Heart left ventricle (tissue), 13 donors: ENCODE measurements at regions not wholly inside any gene's neighbourhood (a gene's known extent, or its start where the extent isn't known, plus 50 kb on each side); places are given as distances from the start of the nearest gene placed in this dataset.

Experiments
- POLR2A ChIP-seq, 2 donors: fragments of 450-650 bp; IDR thresholded peaks; one replicate each; pipeline ENCODE4 v1.6.1; 2017; ENCODE audit warnings: antibody characterized with exemption in 2 of 2, mild to moderate bottlenecking in 2 of 2, moderate library complexity in 2 of 2
- TF ChIP-seq, protein P1 (sequence below), 12 donors: fragments of 200-600 bp; sonication (generic) in 4 of 12; IDR thresholded peaks; one replicate each; pipeline versions ENCODE4 v1.5.0 to v1.8.0; 2018 to 2022; ENCODE audit warnings: antibody characterized with exemption in 12 of 12, mild to moderate bottlenecking in 5 of 12
- donor health status: ischemic (EF 13 %, LVEDD 7.1; RV severe dilation, severe dysfunction).
- donor health status: DM: no; HTN: yes; CAD: no.
- donor health status: DM: no; HTN: no; CAD: no.
- donor health status: ischemic (EF 25% LVEDD 6.9; RV normal size, moderate dysfunction).
- donor health status: ischemic (EF 25% LVEDD 5.7; RV mildly dilated, moderate dysfunction).
- donor health status: ischemic (EF 35%, LVEDD 5.7; RV mildly dilated, moderate dysfunction).
- donor health status: nonischemic (EF 11% LVEDD 7.7; RV severe dilation, severe dysfunction).
- donor health status: DM: yes; HTN: yes; CAD: no.
- donor health status: PGD.
- donor health status: ischemic (EF 29% LVEDD 5.4; RV normal size, mild dysfunction).
- donor health status: nonischemic (EF 23%, LVEDD 6.1; RV moderate dilation, normal function).

GRCh38 chr1:189623336-189623735, 854.3 kb downstream of the BRINP3 start:
- TF ChIP-seq, protein P1, sequence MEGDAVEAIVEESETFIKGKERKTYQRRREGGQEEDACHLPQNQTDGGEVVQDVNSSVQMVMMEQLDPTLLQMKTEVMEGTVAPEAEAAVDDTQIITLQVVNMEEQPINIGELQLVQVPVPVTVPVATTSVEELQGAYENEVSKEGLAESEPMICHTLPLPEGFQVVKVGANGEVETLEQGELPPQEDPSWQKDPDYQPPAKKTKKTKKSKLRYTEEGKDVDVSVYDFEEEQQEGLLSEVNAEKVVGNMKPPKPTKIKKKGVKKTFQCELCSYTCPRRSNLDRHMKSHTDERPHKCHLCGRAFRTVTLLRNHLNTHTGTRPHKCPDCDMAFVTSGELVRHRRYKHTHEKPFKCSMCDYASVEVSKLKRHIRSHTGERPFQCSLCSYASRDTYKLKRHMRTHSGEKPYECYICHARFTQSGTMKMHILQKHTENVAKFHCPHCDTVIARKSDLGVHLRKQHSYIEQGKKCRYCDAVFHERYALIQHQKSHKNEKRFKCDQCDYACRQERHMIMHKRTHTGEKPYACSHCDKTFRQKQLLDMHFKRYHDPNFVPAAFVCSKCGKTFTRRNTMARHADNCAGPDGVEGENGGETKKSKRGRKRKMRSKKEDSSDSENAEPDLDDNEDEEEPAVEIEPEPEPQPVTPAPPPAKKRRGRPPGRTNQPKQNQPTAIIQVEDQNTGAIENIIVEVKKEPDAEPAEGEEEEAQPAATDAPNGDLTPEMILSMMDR (IDR thresholded peaks at IDR 0.05): no peak
- no peak for TF ChIP-seq POLR2A (IDR thresholded peaks at IDR 0.05)
